Stimulated activated CD8-positive, alpha-beta memory T cell treated with anti-CD3 and anti-CD28 coated beads, Interleukin-4, amount 100 ng/mL, for 1 hour (primary cell): ENCODE measurements at regions not wholly inside any gene's neighbourhood (a gene's known extent, or its start where the extent isn't known, plus 50 kb on each side); places are given as distances from the start of the nearest gene placed in this dataset.

Experiments
- DNase-seq, 2 donors: peaks; one replicate each; pipeline ENCODE4 v3.0.0-alpha.2; 2020; ENCODE audit warnings: low read depth in 2 of 2, low spot score in 1 of 2

DNA sequence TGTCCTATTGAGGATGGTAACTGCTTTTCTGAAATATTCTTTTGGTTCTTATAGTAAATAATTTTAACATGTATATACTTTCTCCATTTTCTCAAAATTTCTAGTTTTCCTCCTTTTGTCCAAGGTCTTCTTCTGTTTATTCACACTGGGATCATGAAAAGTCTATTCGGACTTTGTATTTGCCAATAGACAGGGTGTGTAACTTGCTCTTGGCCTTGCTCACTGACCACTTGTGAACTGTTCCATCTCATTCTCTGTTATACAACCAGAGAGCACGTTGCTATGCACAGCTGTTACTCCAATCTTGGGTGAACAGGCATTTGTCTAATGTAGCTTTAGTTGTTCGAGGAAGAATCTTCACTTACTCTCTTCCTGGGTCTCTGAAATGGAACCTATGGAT is 388.9 kb downstream of the SH3GL2 start:
- no peak for DNase-seq

- no peak for DNase-seq
Measured at GRCh38 chr9:17969232-17969631, 390.4 kb downstream of the SH3GL2 start.

DNA sequence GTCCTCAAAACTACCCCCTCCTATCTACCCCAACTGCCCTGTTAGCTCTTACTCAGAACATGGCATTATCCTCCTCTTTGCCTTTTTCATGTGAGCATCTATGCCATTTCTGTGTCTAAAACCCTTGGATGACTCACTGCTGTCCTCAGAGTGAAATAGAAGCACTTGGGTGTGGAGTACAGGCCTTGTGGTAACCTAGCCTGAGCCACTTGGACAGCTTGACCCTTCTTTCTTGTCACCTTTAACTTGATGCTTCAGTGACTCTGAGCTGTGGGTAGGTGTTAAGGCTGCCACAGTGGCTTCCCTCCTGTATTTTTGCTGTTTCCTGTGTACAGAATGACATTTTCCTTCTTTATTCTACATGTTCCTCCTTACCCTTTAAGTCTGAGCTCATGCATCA is 391.4 kb downstream of the SH3GL2 start:
- no peak for DNase-seq

- DNase-seq: no peak
Measured at GRCh38 chr9:17978773-17979172, 399.9 kb downstream of the SH3GL2 start.

- DNase-seq: no peak
Measured at GRCh38 chr9:17986595-17986994, 407.7 kb downstream of the SH3GL2 start.

- DNase-seq: no peak
Measured at GRCh38 chr9:17987189-17987588, 408.3 kb downstream of the SH3GL2 start.

- no peak for DNase-seq
Measured at GRCh38 chr9:17988489-17988888, 409.6 kb downstream of the SH3GL2 start.

GRCh38 chr9:17990602-17991001 is 411.7 kb downstream of the SH3GL2 start:
- DNase-seq: no peak

- DNase-seq: no peak
Measured at GRCh38 chr9:17993024-17993423, 414.2 kb downstream of the SH3GL2 start.

- no peak for DNase-seq
Measured at GRCh38 chr9:17994695-17995425, 416.0 kb downstream of the SH3GL2 start.

DNA sequence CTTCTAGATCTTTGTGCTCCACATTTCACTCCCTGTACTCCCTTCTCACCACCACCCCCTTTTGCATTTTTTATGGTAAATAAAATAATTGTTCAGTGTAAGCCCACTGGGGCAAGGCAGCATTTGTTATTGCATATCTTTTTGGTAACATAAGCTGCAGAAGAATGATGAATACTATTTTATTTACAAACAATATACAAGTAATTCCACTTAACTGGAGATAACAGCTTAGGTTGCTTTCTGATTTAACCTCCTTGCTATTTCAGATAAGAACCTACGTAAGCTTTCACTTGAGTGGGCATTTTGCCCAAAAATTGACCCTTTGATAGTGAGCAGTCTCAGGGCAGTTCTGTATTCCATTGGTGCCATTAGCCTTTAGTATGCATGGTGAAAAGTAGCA is 417.9 kb downstream of the SH3GL2 start:
- DNase-seq: no peak

DNA sequence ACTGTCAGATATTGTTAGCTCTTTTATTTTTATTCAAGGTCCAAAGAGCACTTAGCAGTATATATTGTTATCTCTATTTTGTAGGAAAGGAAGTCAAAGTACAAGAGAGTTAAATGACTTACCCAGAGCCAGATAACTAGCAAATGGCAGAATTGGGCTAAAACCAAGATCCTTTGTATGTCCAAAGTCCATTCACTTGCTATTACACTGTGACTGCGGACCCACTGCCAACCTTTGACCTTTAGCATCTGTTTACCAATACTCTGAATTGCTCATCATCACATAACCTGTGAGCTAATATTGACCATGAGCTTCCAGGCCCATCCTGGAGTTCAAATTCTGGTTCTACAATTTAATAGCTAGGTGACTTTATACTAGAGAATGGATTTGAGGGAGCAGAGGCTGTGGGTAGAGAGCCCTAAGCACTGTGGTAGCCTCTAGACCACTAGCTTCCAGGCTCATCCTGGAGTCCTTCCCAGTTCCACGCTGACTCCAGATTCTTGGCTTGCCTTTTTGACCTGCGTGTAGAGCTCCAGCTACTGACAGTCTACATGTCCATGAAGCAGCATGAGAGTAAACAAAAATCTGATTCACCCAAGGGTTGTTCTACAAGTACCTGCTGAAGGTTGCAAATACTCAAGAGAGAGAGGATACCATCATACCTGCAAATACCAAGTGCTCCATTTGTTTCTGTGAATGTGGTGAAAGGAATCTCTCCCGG is 424.0 kb downstream of the SH3GL2 start:
- no peak for DNase-seq

DNA sequence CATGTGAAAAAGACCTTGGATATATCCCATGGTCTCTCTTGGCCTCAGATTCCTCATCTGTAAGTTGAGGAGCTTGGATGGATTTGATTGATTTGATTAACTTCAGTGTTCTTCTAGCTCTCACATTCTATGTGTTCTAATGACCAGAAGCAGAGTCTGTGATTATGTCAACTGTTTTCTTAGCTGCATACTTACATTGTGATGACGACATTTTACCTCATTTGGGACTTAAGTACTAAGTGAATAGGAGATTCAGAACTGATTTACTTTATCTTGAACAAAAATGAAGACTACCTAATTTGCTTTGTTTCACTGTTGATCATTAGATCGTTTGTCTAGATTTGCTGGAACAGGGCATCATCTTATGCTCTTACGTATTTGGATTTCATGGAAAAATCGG is 427.7 kb downstream of the SH3GL2 start:
- DNase-seq: no peak

DNA sequence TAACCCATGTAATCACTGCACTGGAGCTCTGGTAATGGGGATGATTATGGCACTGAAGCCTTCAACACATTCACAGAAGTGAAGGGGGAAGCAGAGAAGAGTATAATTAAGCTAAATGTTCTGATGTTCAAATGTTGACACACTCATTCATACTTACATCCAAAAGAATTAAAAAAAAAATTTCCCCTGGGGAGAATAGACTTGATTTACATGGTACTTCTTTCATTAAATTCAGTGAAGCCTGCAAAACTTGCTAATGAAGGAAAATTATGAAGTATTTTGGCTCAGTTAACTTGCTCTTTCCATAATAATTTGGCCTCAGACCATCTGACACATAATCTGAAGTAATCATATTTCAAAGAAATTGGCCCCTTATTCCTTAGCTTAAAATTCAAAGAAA is 428.8 kb downstream of the SH3GL2 start:
- DNase-seq: no peak

DNA sequence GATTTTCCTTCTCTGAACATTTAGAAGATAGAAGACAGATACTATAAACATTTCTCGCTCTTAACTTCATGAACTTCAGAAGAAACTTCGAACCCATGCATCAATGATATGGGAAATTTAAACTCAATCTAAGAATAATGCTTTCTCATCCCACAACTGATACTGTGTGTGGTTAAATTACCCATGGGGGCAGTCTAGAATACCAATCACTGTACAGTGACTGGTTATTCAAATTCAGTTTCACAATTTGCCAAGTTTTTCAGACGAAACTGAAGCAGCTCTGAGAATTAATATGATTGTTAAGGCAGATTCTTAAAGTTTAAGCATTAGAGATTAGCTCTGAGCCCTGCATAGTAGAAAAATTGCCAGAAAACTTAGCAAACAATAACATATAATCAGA is 431.0 kb downstream of the SH3GL2 start:
- no peak for DNase-seq

- DNase-seq: no peak
Measured at GRCh38 chr9:18010492-18010891, 431.6 kb downstream of the SH3GL2 start.

GRCh38 chr9:18012170-18012569 is 433.3 kb downstream of the SH3GL2 start:
- DNase-seq: no peak

DNA sequence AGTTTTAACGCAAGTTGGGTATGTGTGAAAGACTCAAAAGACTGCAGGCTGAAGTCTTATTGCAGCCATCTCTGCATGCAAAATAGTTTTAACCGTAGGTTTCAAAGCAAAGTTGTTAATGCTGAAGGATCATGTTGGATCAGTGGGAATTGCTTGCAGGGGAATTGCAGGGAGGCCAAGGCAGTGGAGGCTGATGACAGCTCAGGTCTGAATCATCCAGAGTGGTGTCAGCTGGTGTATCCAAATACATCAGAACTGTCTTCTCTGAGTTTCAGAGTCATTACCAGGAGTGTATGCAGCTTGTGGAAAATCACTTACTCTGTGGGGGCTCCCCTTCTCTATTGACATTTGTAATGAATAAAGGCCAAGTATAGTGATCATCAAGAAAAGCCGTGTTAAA is 435.7 kb downstream of the SH3GL2 start:
- no peak for DNase-seq

DNA sequence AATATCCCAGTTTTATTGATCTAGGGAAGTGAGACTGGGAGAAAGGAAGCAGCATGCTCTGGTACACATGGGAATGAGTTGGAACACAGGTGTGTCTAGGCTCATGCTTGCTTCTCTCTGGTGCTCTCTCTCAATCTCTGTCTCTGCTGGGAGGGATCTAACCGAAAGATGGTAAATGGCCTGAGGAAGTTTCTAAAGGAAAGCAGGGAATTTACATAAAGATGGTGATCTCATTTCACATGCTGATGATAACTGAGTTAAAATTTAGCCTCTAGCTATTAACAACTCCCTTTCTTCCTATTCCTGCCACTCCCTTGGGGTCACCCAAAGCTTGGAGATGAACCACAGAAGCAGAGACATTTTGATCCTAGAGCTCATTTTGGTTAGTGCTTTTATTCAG is 436.2 kb downstream of the SH3GL2 start:
- no peak for DNase-seq

DNA sequence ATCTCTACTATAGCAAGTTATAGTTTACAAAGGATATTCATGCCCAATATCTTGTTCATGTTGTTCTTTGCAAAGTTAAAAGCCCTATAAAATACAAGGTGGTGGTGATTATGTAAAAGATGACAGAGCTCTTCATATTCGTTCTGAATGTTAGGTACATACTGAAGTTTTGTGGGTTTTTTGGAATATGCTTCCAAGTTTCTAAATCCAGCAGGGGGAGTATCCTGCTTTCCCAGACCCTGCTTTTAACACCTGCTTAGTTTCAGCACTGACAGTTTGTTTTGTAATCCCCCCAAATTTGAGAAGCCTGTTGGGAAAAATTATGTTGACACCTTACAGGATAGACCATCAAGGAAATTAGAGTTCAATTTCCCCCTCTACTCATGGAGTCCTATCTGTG is 438.3 kb downstream of the SH3GL2 start:
- no peak for DNase-seq

DNA sequence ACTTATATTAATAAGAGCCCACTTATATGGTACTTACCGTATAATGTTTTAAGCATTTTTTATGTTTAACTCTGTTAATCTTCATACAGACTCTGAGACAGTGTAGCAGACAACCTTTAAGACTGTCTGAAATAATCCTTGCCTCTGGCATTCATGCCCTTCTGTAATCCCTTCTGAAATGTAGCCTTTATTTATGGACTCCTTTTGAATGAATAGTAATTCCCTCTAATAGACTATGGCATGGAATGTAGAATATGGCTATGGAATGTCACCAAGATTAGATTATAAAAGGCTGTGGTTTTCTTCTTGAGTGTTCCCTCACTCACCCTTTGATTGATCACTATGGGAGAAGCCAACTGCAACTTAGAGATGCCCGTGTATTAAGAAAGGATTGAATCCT is 439.4 kb downstream of the SH3GL2 start:
- DNase-seq: no peak

DNA sequence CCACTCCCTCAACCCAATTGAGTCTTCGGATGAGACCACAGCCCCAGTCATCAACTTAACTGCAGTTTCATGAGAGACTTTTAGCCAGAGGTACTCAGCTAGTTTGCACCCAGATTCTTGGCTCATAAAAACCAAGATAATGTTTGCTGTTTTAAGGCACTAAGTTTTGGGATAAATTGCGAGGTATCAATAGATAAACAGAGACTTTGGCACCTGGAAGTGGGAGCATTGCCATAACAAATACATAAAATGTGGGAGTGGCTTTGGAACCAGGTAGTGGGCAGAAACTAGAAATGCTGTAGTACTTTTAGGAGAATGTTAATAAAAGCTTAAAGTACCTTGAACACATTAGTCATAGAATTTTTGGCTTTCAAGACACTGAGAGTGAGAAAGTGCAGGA is 439.8 kb downstream of the SH3GL2 start:
- no peak for DNase-seq
